ENCODE measurements at regions not wholly inside any gene's neighbourhood (a gene's known extent, or its start where the extent isn't known, plus 50 kb on each side); places are given as distances from the start of the nearest gene placed in this dataset.

DNA sequence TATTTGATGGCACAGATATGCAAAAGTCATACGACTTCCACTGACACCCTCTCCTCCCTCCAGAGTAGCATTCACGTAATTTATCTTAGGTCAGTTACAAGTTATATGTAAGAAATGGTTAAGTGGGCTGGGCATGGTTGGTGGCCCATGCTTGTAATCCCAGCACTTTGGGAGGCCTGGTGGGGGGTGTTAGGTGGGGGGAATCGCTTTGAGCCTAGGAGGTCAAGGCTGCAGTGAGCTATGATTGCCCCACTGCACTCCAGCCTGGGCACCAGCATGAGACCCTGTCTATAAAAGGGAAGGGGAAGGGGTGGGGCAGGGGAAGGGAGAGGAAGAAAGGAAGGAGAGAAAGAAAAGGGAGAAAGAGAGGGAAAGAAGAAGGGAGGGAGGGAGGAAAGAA is 202.8 kb downstream of the AUH start:
- TF ChIP-seq ZFP30 (CRISPR knock-in tag; IDR thresholded peaks at IDR 0.05), result no peak
- no peak for TF ChIP-seq ZFP3 (CRISPR knock-in tag; IDR thresholded peaks at IDR 0.05)
- no peak for TF ChIP-seq PPARA (CRISPR knock-in tag; IDR thresholded peaks at IDR 0.05; ENCODE audit: borderline replicate concordance)
- no peak for TF ChIP-seq ZNF70 (CRISPR knock-in tag; IDR thresholded peaks at IDR 0.05)
- TF ChIP-seq OSR1 (CRISPR knock-in tag; IDR thresholded peaks at IDR 0.05), result no peak
- no peak for TF ChIP-seq SNAI2 (CRISPR knock-in tag; IDR thresholded peaks at IDR 0.05)
- TF ChIP-seq, protein P1, sequence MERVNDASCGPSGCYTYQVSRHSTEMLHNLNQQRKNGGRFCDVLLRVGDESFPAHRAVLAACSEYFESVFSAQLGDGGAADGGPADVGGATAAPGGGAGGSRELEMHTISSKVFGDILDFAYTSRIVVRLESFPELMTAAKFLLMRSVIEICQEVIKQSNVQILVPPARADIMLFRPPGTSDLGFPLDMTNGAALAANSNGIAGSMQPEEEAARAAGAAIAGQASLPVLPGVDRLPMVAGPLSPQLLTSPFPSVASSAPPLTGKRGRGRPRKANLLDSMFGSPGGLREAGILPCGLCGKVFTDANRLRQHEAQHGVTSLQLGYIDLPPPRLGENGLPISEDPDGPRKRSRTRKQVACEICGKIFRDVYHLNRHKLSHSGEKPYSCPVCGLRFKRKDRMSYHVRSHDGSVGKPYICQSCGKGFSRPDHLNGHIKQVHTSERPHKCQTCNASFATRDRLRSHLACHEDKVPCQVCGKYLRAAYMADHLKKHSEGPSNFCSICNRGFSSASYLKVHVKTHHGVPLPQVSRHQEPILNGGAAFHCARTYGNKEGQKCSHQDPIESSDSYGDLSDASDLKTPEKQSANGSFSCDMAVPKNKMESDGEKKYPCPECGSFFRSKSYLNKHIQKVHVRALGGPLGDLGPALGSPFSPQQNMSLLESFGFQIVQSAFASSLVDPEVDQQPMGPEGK (CRISPR knock-in tag; IDR thresholded peaks at IDR 0.05; ENCODE audit: borderline replicate concordance), result no peak
- TF ChIP-seq, protein P2, sequence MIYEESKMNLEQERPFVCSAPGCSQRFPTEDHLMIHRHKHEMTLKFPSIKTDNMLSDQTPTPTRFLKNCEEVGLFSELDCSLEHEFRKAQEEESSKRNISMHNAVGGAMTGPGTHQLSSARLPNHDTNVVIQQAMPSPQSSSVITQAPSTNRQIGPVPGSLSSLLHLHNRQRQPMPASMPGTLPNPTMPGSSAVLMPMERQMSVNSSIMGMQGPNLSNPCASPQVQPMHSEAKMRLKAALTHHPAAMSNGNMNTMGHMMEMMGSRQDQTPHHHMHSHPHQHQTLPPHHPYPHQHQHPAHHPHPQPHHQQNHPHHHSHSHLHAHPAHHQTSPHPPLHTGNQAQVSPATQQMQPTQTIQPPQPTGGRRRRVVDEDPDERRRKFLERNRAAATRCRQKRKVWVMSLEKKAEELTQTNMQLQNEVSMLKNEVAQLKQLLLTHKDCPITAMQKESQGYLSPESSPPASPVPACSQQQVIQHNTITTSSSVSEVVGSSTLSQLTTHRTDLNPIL (CRISPR knock-in tag; IDR thresholded peaks at IDR 0.05; ENCODE audit: low read depth), result no peak
- no peak for TF ChIP-seq CSDC2 (CRISPR knock-in tag; IDR thresholded peaks at IDR 0.05)
- TF ChIP-seq ARNTL (CRISPR knock-in tag; IDR thresholded peaks at IDR 0.05; ENCODE audit: borderline replicate concordance, low read depth), result no peak
- TF ChIP-seq TOX (CRISPR knock-in tag; IDR thresholded peaks at IDR 0.05; ENCODE audit: borderline replicate concordance), result no peak
